ENCODE measurements at regions not wholly inside any gene's neighbourhood (a gene's known extent, or its start where the extent isn't known, plus 50 kb on each side); places are given as distances from the start of the nearest gene placed in this dataset.

- Histone ChIP-seq H3K4me2 (ENCODE audit: low read depth, low read length, poor library complexity, severe bottlenecking) (no peak overlapping the region), H3K9ac (ENCODE audit: low read depth, low read length, poor library complexity, severe bottlenecking) (no peak overlapping the region), H3K4me1 (ENCODE audit: insufficient read depth, low read length, poor library complexity, severe bottlenecking) (no peaks in the 10 kb centered on the region), H3K79me2 (ENCODE audit: insufficient read depth, low read length) (no peaks in the 10 kb centered on the region), H3K4me3 (ENCODE audit: low read length, poor library complexity, severe bottlenecking) (no peak overlapping the region), H4K20me1 (ENCODE audit: insufficient read depth, low read length, poor library complexity, severe bottlenecking) (no peaks in the 10 kb centered on the region), H3K9me3 (ENCODE audit: insufficient read depth, low read depth, low read length) (no peaks in the 10 kb centered on the region), H3K27me3 (ENCODE audit: insufficient read depth, low read length, poor library complexity, severe bottlenecking) (no peaks in the 10 kb centered on the region), H2AFZ (ENCODE audit: low read length) (no peak overlapping the region), H3F3A (ENCODE audit: low read depth) (no peaks in the 10 kb centered on the region), H3K9me2 (replicated peaks; ENCODE audit: low read depth, low read length) (no peaks in the 10 kb centered on the region), H3K36me3 (ENCODE audit: insufficient read depth, low read length) (no peaks in the 10 kb centered on the region)
- TF ChIP-seq CTCF (conservative IDR thresholded peaks at IDR 0.05; ENCODE audit: low read length) (no peak), EZH2phosphoT487 (IDR thresholded peaks at IDR 0.05; ENCODE audit: borderline replicate concordance) (no peak)
Measured at GRCh38 chr5:123245689-123246088, 156.6 kb downstream of the PRDM6 start.

DNA sequence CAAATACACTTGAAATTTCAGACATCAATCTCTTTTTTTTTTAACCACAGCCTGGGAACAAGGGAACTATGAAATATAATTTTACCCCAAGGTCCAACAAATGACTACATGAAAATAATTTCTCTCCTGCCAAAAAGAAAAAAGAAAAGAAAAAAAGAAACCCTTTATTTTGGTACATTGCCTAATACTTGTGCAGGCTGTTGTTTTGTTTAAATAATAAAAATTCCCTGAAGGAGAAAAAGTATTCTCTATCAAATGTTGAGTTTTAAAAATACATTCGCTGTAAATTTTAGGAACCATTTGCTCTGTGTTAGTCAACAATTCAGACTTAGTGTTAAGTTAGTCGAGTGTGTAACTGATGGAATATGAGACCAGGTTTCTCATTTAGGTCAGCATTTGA, 155.4 kb downstream of the PRDM6 start:
- no peak for TF ChIP-seq EZH2phosphoT487 (IDR thresholded peaks at IDR 0.05; ENCODE audit: borderline replicate concordance)
- H3K9me3 ChIP-seq (ENCODE audit: insufficient read depth, low read depth, low read length), result no peaks in the 10 kb centered on the region
- no peaks in the 10 kb centered on the region for H3K79me2 ChIP-seq (ENCODE audit: insufficient read depth, low read length)
- no peaks in the 10 kb centered on the region for H3K27me3 ChIP-seq (ENCODE audit: insufficient read depth, low read length, poor library complexity, severe bottlenecking)
- no peaks in the 10 kb centered on the region for H3K36me3 ChIP-seq (ENCODE audit: insufficient read depth, low read length)
- H3K4me1 ChIP-seq (ENCODE audit: insufficient read depth, low read length, poor library complexity, severe bottlenecking), result no peaks in the 10 kb centered on the region
- H2AFZ ChIP-seq (ENCODE audit: low read length), result no peak overlapping the region
- H3K9ac ChIP-seq (ENCODE audit: low read depth, low read length, poor library complexity, severe bottlenecking), result no peak overlapping the region
- H4K20me1 ChIP-seq (ENCODE audit: insufficient read depth, low read length, poor library complexity, severe bottlenecking), result no peaks in the 10 kb centered on the region
- no peak overlapping the region for H3K4me3 ChIP-seq (ENCODE audit: low read length, poor library complexity, severe bottlenecking)
- no peak overlapping the region for H3K4me2 ChIP-seq (ENCODE audit: low read depth, low read length, poor library complexity, severe bottlenecking)
- H3K9me2 ChIP-seq (replicated peaks; ENCODE audit: low read depth, low read length), result no peaks in the 10 kb centered on the region
- no peaks in the 10 kb centered on the region for H3F3A ChIP-seq (ENCODE audit: low read depth)
